IPS DF 6.9 (cell line): ENCODE measurements at regions not wholly inside any gene's neighbourhood (a gene's known extent, or its start where the extent isn't known, plus 50 kb on each side); places are given as distances from the start of the nearest gene placed in this dataset.

ENCODE experiments used
- DNase-seq: peaks from one replicate; pipeline ENCODE4 v3.0.0-alpha.2; 2013; ENCODE audit warnings: low read depth, low spot score
- H3K27ac ChIP-seq: one replicate; pipeline ENCODE4 v1.5.1; 2013; ENCODE audit warnings: low read length, control low read depth
- H3K27me3 ChIP-seq: 2 replicates; pipeline ENCODE4 v1.6.1; 2013; ENCODE audit warnings: mild to moderate bottlenecking, low read length; ENCODE audit not compliant: control insufficient read depth, insufficient read depth
- H3K36me3 ChIP-seq: 2 replicates; pipeline ENCODE4 v1.6.1; 2013; ENCODE audit warnings: low read length; ENCODE audit not compliant: control insufficient read depth, insufficient read depth
- H3K4me1 ChIP-seq: 2 replicates; pipeline ENCODE4 v1.6.1; 2013; ENCODE audit warnings: low read length; ENCODE audit not compliant: control insufficient read depth, insufficient read depth
- H3K4me3 ChIP-seq: 2 replicates; pipeline ENCODE4 v1.5.1; 2013; ENCODE audit warnings: mild to moderate bottlenecking, low read length
- H3K9me3 ChIP-seq: 2 replicates; pipeline ENCODE4 v1.6.1; 2013; ENCODE audit warnings: low read length, inconsistent platforms; ENCODE audit not compliant: control insufficient read depth, insufficient read depth
- WGBS: extraction: QIAGEN DNeasy Blood & Tissue Kit; methylation state at CpG from one replicate; pipeline ENCODE4 v1.1.7; 2013; ENCODE audit warnings: mixed read lengths, missing lambda C conversion rate; ENCODE audit not compliant: insufficient read length, insufficient coverage; 5-methylcytosine and 5-hydroxymethylcytosine counted together

GRCh38 chr2:6497048-6497447 is 368.7 kb downstream of the CMPK2 start:
- DNase-seq = no peak
- H3K4me1 ChIP-seq = no peaks in the 10 kb centered on the region
- WGBS = no CpG with 5 or more reads among the region's 1 CpG
- H3K27ac ChIP-seq = no peak overlapping the region
- no peaks in the 10 kb centered on the region for H3K36me3 ChIP-seq
- H3K4me3 ChIP-seq = no peak overlapping the region
- H3K9me3 ChIP-seq = no peaks in the 10 kb centered on the region
- H3K27me3 ChIP-seq = no peaks in the 10 kb centered on the region

- H3K27ac ChIP-seq = no peak overlapping the region
- no peaks in the 10 kb centered on the region for H3K4me1 ChIP-seq
- no peaks in the 10 kb centered on the region for H3K36me3 ChIP-seq
- no peak for DNase-seq
- no peak overlapping the region for H3K4me3 ChIP-seq
- no peaks in the 10 kb centered on the region for H3K9me3 ChIP-seq
- no peaks in the 10 kb centered on the region for H3K27me3 ChIP-seq
- no CpG with 5 or more reads among the region's 6 CpGs for WGBS
Measured at GRCh38 chr2:6498841-6499240, 366.9 kb downstream of the CMPK2 start.

GRCh38 chr2:6499691-6500090 is 366.0 kb downstream of the CMPK2 start:
- Histone ChIP-seq H3K27me3 (no peaks in the 10 kb centered on the region), H3K4me1 (no peaks in the 10 kb centered on the region), H3K9me3 (no peaks in the 10 kb centered on the region), H3K27ac (no peak overlapping the region), H3K36me3 (no peaks in the 10 kb centered on the region), H3K4me3 (no peak overlapping the region)
- DNase-seq = no peak
- no CpG with 5 or more reads among the region's 2 CpGs for WGBS

GRCh38 chr2:6506361-6506794 is 359.3 kb downstream of the CMPK2 start:
- H3K4me3 ChIP-seq = no peak overlapping the region
- H3K27me3 ChIP-seq = no peaks in the 10 kb centered on the region
- WGBS = no CpG with 5 or more reads among the region's 6 CpGs
- no peak overlapping the region for H3K27ac ChIP-seq
- H3K36me3 ChIP-seq = no peaks in the 10 kb centered on the region
- no peaks in the 10 kb centered on the region for H3K4me1 ChIP-seq
- no peaks in the 10 kb centered on the region for H3K9me3 ChIP-seq
- DNase-seq = no peak

- H3K27ac ChIP-seq = no peak overlapping the region
- H3K4me3 ChIP-seq = no peak overlapping the region
- H3K27me3 ChIP-seq = no peaks in the 10 kb centered on the region
- no CpG with 5 or more reads among the region's 6 CpGs for WGBS
- DNase-seq = no peak
- no peaks in the 10 kb centered on the region for H3K4me1 ChIP-seq
- H3K9me3 ChIP-seq = no peaks in the 10 kb centered on the region
- H3K36me3 ChIP-seq = no peaks in the 10 kb centered on the region
Measured at GRCh38 chr2:6506859-6507258, 358.8 kb downstream of the CMPK2 start.

- DNase-seq = no peak
- Histone ChIP-seq H3K4me3 (no peak overlapping the region), H3K9me3 (no peaks in the 10 kb centered on the region), H3K27me3 (no peaks in the 10 kb centered on the region), H3K36me3 (no peaks in the 10 kb centered on the region), H3K4me1 (no peaks in the 10 kb centered on the region), H3K27ac (no peak overlapping the region)
- WGBS = no CpG with 5 or more reads among the region's 1 CpG
Measured at GRCh38 chr2:6510532-6510931, 355.2 kb downstream of the CMPK2 start.

GRCh38 chr2:6512589-6512988 is 353.1 kb downstream of the CMPK2 start:
- Histone ChIP-seq H3K27ac (no peak overlapping the region), H3K9me3 (no peaks in the 10 kb centered on the region), H3K4me1 (no peaks in the 10 kb centered on the region), H3K27me3 (no peaks in the 10 kb centered on the region), H3K36me3 (no peaks in the 10 kb centered on the region), H3K4me3 (no peak overlapping the region)
- no peak for DNase-seq
- no CpG with 5 or more reads among the region's 2 CpGs for WGBS

GRCh38 chr2:6516674-6517073 is 349.0 kb downstream of the CMPK2 start:
- Histone ChIP-seq H3K4me1 (no peaks in the 10 kb centered on the region), H3K36me3 (no peaks in the 10 kb centered on the region), H3K27ac (no peak overlapping the region), H3K4me3 (no peak overlapping the region), H3K27me3 (no peaks in the 10 kb centered on the region), H3K9me3 (no peaks in the 10 kb centered on the region)
- WGBS = no CpG with 5 or more reads among the region's 6 CpGs
- no peak for DNase-seq

- no peaks in the 10 kb centered on the region for H3K4me1 ChIP-seq
- H3K27ac ChIP-seq = no peak overlapping the region
- H3K9me3 ChIP-seq = no peaks in the 10 kb centered on the region
- H3K27me3 ChIP-seq = no peaks in the 10 kb centered on the region
- WGBS = no CpG with 5 or more reads among the region's 1 CpG
- DNase-seq = no peak
- H3K36me3 ChIP-seq = no peaks in the 10 kb centered on the region
- H3K4me3 ChIP-seq = no peak overlapping the region
Measured at GRCh38 chr2:6518361-6518760, 347.3 kb downstream of the CMPK2 start.

GRCh38 chr2:6523476-6523875 is 342.2 kb downstream of the CMPK2 start:
- no peaks in the 10 kb centered on the region; the same call in 1 of the 2 replicates for H3K4me1 ChIP-seq
- H3K36me3 ChIP-seq = no peaks in the 10 kb centered on the region
- WGBS = no CpG with 5 or more reads among the region's 9 CpGs
- no peak overlapping the region for H3K27ac ChIP-seq
- H3K4me3 ChIP-seq = no peak overlapping the region
- no peaks in the 10 kb centered on the region for H3K9me3 ChIP-seq
- no peak for DNase-seq
- H3K27me3 ChIP-seq = no peaks in the 10 kb centered on the region

GRCh38 chr2:6524691-6525474 is 340.8 kb downstream of the CMPK2 start:
- H3K27ac ChIP-seq = no peak overlapping the region
- no peaks in the 10 kb centered on the region; the same call in 1 of the 2 replicates for H3K4me1 ChIP-seq
- no peaks in the 10 kb centered on the region for H3K27me3 ChIP-seq
- H3K9me3 ChIP-seq = no peaks in the 10 kb centered on the region
- DNase-seq = no peak
- no peak overlapping the region for H3K4me3 ChIP-seq
- H3K36me3 ChIP-seq = no peaks in the 10 kb centered on the region
- WGBS = no CpG with 5 or more reads among the region's 13 CpGs
